Effector memory CD4-positive, alpha-beta T cell (primary cell): ENCODE measurements at regions not wholly inside any gene's neighbourhood (a gene's known extent, or its start where the extent isn't known, plus 50 kb on each side); places are given as distances from the start of the nearest gene placed in this dataset.

Experiments used
- DNase-seq, 3 donors: peaks; one replicate each; pipeline ENCODE4 v3.0.0-alpha.2; 2020
- H3K27ac ChIP-seq: 2 replicates; pipeline ENCODE4 v1.7.0; 2013; ENCODE audit warnings: mild to moderate bottlenecking, low read length, moderate library complexity; ENCODE audit not compliant: insufficient read depth, poor library complexity, severe bottlenecking
- H3K27me3 ChIP-seq: replicated peaks from 2 replicates; pipeline ENCODE4 v1.7.0; 2013; ENCODE audit warnings: mild to moderate bottlenecking, low read length; ENCODE audit not compliant: insufficient read depth, control insufficient read depth, poor library complexity, severe bottlenecking
- H3K36me3 ChIP-seq: 2 replicates; pipeline ENCODE4 v1.7.0; 2013; ENCODE audit warnings: mild to moderate bottlenecking, low read length, moderate library complexity; ENCODE audit not compliant: control insufficient read depth, insufficient read depth
- H3K4me1 ChIP-seq: 2 replicates; pipeline ENCODE4 v1.7.0; 2013; ENCODE audit warnings: low read length, mild to moderate bottlenecking; ENCODE audit not compliant: control insufficient read depth, insufficient read depth, poor library complexity, severe bottlenecking
- H3K4me3 ChIP-seq: 2 replicates; pipeline ENCODE4 v1.7.0; 2013; ENCODE audit warnings: low read length, low read depth, mild to moderate bottlenecking; ENCODE audit not compliant: insufficient read depth, poor library complexity, severe bottlenecking
- H3K9me3 ChIP-seq: 2 replicates; pipeline ENCODE4 v1.7.0; 2013; ENCODE audit warnings: mild to moderate bottlenecking, low read length, moderate library complexity; ENCODE audit not compliant: control insufficient read depth

DNA sequence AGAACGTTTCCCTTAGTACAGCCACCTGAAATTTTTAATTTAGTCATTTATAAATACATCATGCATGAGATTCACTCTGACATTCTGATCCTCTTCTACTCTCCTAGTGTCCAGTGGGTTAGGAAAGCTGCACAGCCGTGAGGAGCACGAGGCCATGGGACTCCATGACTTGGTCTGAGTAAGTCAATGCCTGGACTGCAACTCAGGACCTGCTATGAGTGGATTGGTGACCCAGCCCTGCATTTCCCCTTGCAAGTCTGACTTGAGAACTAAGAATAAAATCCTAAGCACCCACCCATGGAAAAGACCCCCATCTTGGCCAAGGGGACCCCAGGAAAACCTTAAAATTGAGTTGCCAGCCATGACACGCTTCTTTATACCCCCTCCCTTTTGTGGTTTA is 237.6 kb upstream of the HDAC4 start:
- H3K36me3 ChIP-seq, result no peaks in the 10 kb centered on the region
- H3K9me3 ChIP-seq, result no peaks in the 10 kb centered on the region
- H3K4me3 ChIP-seq, result no peak overlapping the region
- H3K27me3 ChIP-seq, result no peaks in the 10 kb centered on the region
- H3K4me1 ChIP-seq, result no peaks in the 10 kb centered on the region
- no peak for DNase-seq
- H3K27ac ChIP-seq, result no peak overlapping the region

- Histone ChIP-seq H3K9me3 (no peaks in the 10 kb centered on the region), H3K27me3 (no peaks in the 10 kb centered on the region), H3K4me1 (no peaks in the 10 kb centered on the region), H3K36me3 (no peaks in the 10 kb centered on the region), H3K27ac (no peak overlapping the region), H3K4me3 (no peak overlapping the region)
- DNase-seq, result no peak
Measured at GRCh38 chr2:239636808-239637207, 236.0 kb upstream of the HDAC4 start.

DNA sequence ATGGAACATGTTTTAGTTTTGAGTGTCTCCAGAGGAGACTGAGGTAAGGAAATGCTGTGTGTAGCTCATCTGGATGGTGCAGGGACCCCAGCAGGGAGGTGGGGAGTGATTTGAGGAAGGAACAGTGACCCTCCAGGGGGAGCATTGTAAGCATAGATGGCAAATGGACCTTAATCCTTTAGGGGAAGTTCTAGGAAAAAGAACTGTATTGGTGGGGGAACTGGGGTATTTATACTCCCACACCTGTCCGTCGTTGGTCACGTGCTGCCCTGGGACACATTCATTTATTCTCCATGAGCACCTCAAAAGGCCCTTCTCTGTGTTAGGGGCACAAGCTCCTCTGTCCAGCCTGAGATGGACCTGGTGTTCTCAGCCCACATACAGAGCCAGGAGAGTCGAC is 233.9 kb upstream of the HDAC4 start:
- Histone ChIP-seq H3K27ac (no peak overlapping the region), H3K4me1 (no peaks in the 10 kb centered on the region), H3K27me3 (no peaks in the 10 kb centered on the region), H3K36me3 (no peaks in the 10 kb centered on the region), H3K9me3 (no peaks in the 10 kb centered on the region), H3K4me3 (no peak overlapping the region)
- DNase-seq, result no peak

DNA sequence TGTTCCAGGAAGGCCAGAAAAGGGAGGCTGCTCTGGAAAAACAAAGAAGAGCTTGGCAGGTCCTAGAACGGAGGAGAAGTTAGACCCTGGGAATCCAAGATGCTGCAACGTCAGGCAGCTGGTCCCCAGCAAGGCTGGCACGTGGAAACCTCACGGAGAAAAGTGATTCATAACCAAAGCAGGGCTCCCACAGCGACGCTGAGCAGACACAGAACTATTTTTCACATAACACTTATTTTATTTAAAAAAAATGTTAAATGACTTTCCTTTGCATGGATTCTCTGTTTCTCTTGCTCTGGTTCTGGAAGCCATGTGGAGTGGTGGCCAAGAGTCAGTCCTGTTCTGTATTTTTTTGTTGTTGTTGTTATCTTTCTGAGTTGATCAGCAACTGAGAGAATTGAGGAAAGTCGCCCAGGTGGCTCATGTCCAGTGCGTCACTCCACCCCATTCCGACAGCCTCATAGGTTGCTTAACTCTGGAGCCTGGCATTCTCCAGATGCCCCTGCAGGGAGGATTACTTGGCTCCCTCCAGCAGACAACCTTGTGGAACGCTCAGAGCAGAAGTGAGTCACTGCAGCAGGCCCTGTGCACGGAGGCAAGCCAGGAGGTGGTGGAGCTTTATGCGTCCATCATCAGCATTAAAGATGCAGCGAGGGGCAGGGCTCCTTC is 229.9 kb upstream of the HDAC4 start:
- DNase-seq, result no peak
- Histone ChIP-seq H3K4me1 (peaks cover 16% of the 10 kb centered on the region), H3K27ac (no peak overlapping the region), H3K36me3 (no peaks in the 10 kb centered on the region), H3K4me3 (no peak overlapping the region), H3K9me3 (no peaks in the 10 kb centered on the region), H3K27me3 (no peaks in the 10 kb centered on the region)

GRCh38 chr2:239629926-239630617 is 229.3 kb upstream of the HDAC4 start:
- H3K4me3 ChIP-seq, result no peak overlapping the region
- no peaks in the 10 kb centered on the region for H3K36me3 ChIP-seq
- peaks cover 23% of the 10 kb centered on the region for H3K4me1 ChIP-seq
- DNase-seq, result no peak
- H3K27ac ChIP-seq, result no peak overlapping the region
- no peaks in the 10 kb centered on the region for H3K27me3 ChIP-seq
- H3K9me3 ChIP-seq, result no peaks in the 10 kb centered on the region

DNA sequence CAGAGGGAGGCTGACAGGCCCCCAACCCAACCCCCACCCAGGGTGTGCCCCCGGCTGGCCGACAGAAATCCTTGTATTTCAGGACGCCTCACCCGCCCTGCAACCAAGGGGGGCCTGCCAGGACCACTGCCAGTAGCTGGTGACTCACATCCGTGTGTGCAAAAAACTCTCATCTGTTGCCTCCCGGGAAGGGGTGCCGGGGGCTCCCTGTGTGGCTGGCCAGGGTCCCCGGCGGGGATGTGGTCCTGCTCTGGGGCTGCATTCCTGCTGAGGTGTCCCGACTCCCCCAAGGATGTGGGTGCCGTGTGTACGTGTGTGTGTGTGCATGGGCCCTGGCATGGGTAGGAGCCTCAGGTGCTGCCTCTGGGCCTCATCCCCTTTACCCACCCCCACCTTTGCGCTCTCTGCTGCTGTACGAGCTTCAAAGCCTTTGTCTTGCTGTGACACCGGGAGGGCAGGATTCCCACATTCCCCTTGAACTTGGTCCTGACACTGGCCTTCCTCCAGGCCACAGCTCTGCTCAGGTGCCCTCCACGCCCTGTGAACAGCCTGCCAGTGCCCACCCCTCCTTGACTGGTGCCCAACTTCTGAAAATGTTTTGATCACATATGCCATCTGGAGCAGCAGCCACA is 226.3 kb upstream of the HDAC4 start:
- no peaks in the 10 kb centered on the region for H3K36me3 ChIP-seq
- H3K27me3 ChIP-seq, result no peaks in the 10 kb centered on the region
- DNase-seq, result no peak
- H3K27ac ChIP-seq, result no peak overlapping the region
- H3K4me3 ChIP-seq, result no peak overlapping the region
- peaks cover 41% of the 10 kb centered on the region for H3K4me1 ChIP-seq
- no peaks in the 10 kb centered on the region for H3K9me3 ChIP-seq

DNA sequence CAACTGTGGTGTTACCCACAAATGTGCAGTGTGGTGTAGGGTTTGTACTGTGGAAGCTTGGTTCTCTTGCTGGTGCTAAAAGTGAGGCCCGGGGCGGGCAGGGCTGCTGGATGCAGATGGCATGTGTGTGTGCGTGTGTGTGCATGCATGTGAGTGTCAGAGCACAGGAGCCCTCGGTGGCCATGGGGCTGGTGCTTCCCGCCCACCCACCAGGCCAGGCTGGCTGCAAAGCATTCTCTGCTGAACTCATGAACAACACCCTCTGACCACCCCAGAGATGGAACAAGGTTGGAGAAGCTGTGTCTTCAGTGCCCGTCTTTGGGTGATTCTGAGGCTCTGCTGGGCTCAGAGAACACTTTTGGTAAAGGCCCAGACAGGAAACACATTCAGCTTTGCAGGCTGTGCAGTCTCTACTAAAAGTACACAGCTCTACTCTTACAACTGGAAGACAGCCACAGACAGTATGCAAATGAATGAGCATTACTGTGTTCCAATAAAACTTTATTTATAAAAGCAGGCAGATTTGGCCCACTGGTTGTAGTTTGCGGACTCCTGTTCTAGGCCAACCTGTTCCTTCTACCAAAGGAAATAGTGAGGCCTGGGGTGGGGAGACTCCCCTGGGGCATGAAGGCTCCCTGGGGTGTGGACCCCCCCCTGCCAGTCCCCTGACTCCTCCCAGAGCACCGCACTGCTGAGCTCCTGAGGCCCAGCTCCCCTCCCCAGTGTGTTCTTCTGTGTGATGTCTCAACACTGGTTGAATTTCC is 225.3 kb upstream of the HDAC4 start:
- H3K27ac ChIP-seq, result no peak overlapping the region
- no peaks in the 10 kb centered on the region for H3K27me3 ChIP-seq
- no peak for DNase-seq
- H3K36me3 ChIP-seq, result no peaks in the 10 kb centered on the region
- no peaks in the 10 kb centered on the region for H3K9me3 ChIP-seq
- H3K4me3 ChIP-seq, result no peak overlapping the region
- peaks cover 41% of the 10 kb centered on the region for H3K4me1 ChIP-seq

GRCh38 chr2:239625156-239625845 is 224.5 kb upstream of the HDAC4 start:
- no peaks in the 10 kb centered on the region for H3K27me3 ChIP-seq
- no peaks in the 10 kb centered on the region for H3K36me3 ChIP-seq
- peaks cover 41% of the 10 kb centered on the region for H3K4me1 ChIP-seq
- no peaks in the 10 kb centered on the region for H3K9me3 ChIP-seq
- H3K4me3 ChIP-seq, result no peak overlapping the region
- DNase-seq, result no peak
- peak overlapping the region; percentile 13 for H3K27ac ChIP-seq

DNA sequence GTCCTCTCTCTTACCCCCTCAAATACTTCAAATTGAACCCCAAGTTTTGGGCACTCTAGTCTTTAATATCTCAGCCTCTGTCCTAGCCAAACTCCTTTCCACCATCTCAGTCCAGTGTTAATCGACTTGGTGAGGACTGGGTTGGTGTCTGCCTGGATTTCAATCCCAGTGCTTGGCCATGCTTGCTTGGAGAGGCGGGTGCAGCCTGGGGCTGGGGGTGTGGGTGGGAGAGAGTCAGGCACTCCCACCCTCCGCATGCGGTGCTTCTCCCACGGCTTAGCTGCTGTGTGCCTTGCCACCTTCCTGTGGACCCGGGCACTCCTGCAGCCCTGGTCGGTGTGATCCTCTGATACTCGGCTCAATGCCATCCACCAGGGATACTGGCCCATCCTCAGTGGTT is 220.8 kb upstream of the HDAC4 start:
- Histone ChIP-seq H3K36me3 (no peaks in the 10 kb centered on the region), H3K9me3 (no peaks in the 10 kb centered on the region), H3K27ac (no peak overlapping the region), H3K4me1 (peaks cover 32% of the 10 kb centered on the region), H3K27me3 (no peaks in the 10 kb centered on the region), H3K4me3 (no peak overlapping the region)
- DNase-seq, result no peak
